Karpas-422 (cell line): ENCODE measurements at regions not wholly inside any gene's neighbourhood (a gene's known extent, or its start where the extent isn't known, plus 50 kb on each side); places are given as distances from the start of the nearest gene placed in this dataset.

Experiments used
- DNase-seq: peaks from one replicate; pipeline ENCODE4 v3.0.0-alpha.2; 2015
- H2AFZ ChIP-seq: fragments of 200-600 bp; sonication (generic); 2 replicates; pipeline ENCODE4 v1.6.1; 2014; ENCODE audit warnings: antibody characterized with exemption, low read length, mixed read lengths
- H3K27ac ChIP-seq: fragments of 200-600 bp; sonication (generic); 2 replicates; pipeline ENCODE4 v1.5.1; 2014; ENCODE audit warnings: mild to moderate bottlenecking, low read length, moderate library complexity
- H3K27me3 ChIP-seq: fragments of 200-600 bp; sonication (generic); 2 replicates; pipeline ENCODE4 v1.6.1; 2014; ENCODE audit warnings: low read length, mixed read lengths
- H3K36me3 ChIP-seq: fragments of 200-600 bp; sonication (generic); 2 replicates; pipeline ENCODE4 v1.6.1; 2014; ENCODE audit warnings: low read length, mixed read lengths; ENCODE audit not compliant: insufficient read depth
- H3K4me1 ChIP-seq: fragments of 200-600 bp; sonication (generic); 2 replicates; pipeline ENCODE4 v1.6.1; 2014; ENCODE audit warnings: mild to moderate bottlenecking, low read length, mixed read lengths
- H3K4me2 ChIP-seq: fragments of 200-600 bp; sonication (generic); 2 replicates; pipeline ENCODE4 v1.6.1; 2014; ENCODE audit warnings: low read length, low read depth, mild to moderate bottlenecking; ENCODE audit not compliant: poor library complexity, severe bottlenecking
- H3K4me3 ChIP-seq: fragments of 200-600 bp; sonication (generic); 2 replicates; pipeline ENCODE4 v1.5.1; 2014; ENCODE audit warnings: mild to moderate bottlenecking, antibody characterized with exemption, low read length, mixed read lengths
- H3K79me2 ChIP-seq: fragments of 200-600 bp; sonication (generic); 2 replicates; pipeline ENCODE4 v1.6.1; 2014; ENCODE audit warnings: mild to moderate bottlenecking, low read length, mixed read lengths
- H3K9ac ChIP-seq: fragments of 200-600 bp; sonication (generic); 2 replicates; pipeline ENCODE4 v1.6.0; 2014; ENCODE audit warnings: low read length
- H3K9me2 ChIP-seq: fragments of 200-600 bp; sonication (generic), shearing (Covaris generic); replicated peaks from 2 replicates; pipeline ENCODE4 v1.6.0; 2014; ENCODE audit warnings: mild to moderate bottlenecking, low read length, moderate library complexity; ENCODE audit not compliant: insufficient read depth
- H3K9me3 ChIP-seq: fragments of 300-700, 200-600 bp; sonication (generic); 2 replicates; pipeline ENCODE4 v1.6.1; 2014; ENCODE audit warnings: low read length, mixed read lengths
- H4K20me1 ChIP-seq: fragments of 200-600 bp; sonication (generic); 2 replicates; pipeline ENCODE4 v1.6.1; 2014; ENCODE audit warnings: mild to moderate bottlenecking, antibody characterized with exemption, low read length, low read depth; ENCODE audit not compliant: insufficient read depth

GRCh38 chr4:23978002-23978401 lies 88.2 kb upstream of the PPARGC1A start:
- no peak for DNase-seq
- H3K9me2 ChIP-seq = no peaks in the 10 kb centered on the region
- H3K9ac ChIP-seq = no peak overlapping the region
- H3K27ac ChIP-seq = no peak overlapping the region
- no peaks in the 10 kb centered on the region for H3K27me3 ChIP-seq
- H2AFZ ChIP-seq = no peak overlapping the region
- H3K79me2 ChIP-seq = no peaks in the 10 kb centered on the region
- H4K20me1 ChIP-seq = no peaks in the 10 kb centered on the region
- no peak overlapping the region for H3K4me2 ChIP-seq
- no peaks in the 10 kb centered on the region for H3K9me3 ChIP-seq
- no peaks in the 10 kb centered on the region for H3K4me1 ChIP-seq
- no peak overlapping the region for H3K4me3 ChIP-seq
- H3K36me3 ChIP-seq = no peaks in the 10 kb centered on the region

GRCh38 chr4:23976423-23976822 lies 86.6 kb upstream of the PPARGC1A start:
- H3K9me2 ChIP-seq = no peaks in the 10 kb centered on the region
- no peaks in the 10 kb centered on the region for H3K79me2 ChIP-seq
- H4K20me1 ChIP-seq = no peaks in the 10 kb centered on the region
- H2AFZ ChIP-seq = no peak overlapping the region
- H3K4me1 ChIP-seq = no peaks in the 10 kb centered on the region
- H3K9ac ChIP-seq = no peak overlapping the region
- no peaks in the 10 kb centered on the region for H3K9me3 ChIP-seq
- H3K27me3 ChIP-seq = no peaks in the 10 kb centered on the region
- no peak for DNase-seq
- H3K4me2 ChIP-seq = no peak overlapping the region
- H3K27ac ChIP-seq = no peak overlapping the region
- no peaks in the 10 kb centered on the region for H3K36me3 ChIP-seq
- H3K4me3 ChIP-seq = no peak overlapping the region

- Histone ChIP-seq H3K27me3 (no peaks in the 10 kb centered on the region), H3K79me2 (no peaks in the 10 kb centered on the region), H3K9me3 (no peaks in the 10 kb centered on the region), H2AFZ (no peak overlapping the region), H3K4me1 (no peaks in the 10 kb centered on the region), H3K4me2 (no peak overlapping the region), H3K9me2 (no peaks in the 10 kb centered on the region), H3K9ac (no peak overlapping the region), H3K27ac (no peak overlapping the region), H4K20me1 (no peaks in the 10 kb centered on the region), H3K4me3 (no peak overlapping the region), H3K36me3 (no peaks in the 10 kb centered on the region)
- no peak for DNase-seq
Observed at GRCh38 chr4:23973308-23973855, 83.5 kb upstream of the PPARGC1A start.

- no peak overlapping the region for H3K9ac ChIP-seq
- DNase-seq = no peak
- H3K9me2 ChIP-seq = no peaks in the 10 kb centered on the region
- no peak overlapping the region for H3K27ac ChIP-seq
- H2AFZ ChIP-seq = no peak overlapping the region
- H3K27me3 ChIP-seq = no peaks in the 10 kb centered on the region
- no peak overlapping the region for H3K4me3 ChIP-seq
- H3K9me3 ChIP-seq = no peaks in the 10 kb centered on the region
- H3K36me3 ChIP-seq = no peaks in the 10 kb centered on the region
- no peaks in the 10 kb centered on the region for H4K20me1 ChIP-seq
- H3K4me2 ChIP-seq = no peak overlapping the region
- H3K79me2 ChIP-seq = no peaks in the 10 kb centered on the region
- no peaks in the 10 kb centered on the region for H3K4me1 ChIP-seq
Observed at GRCh38 chr4:23972805-23973204, 83.0 kb upstream of the PPARGC1A start.

- no peak for DNase-seq
- Histone ChIP-seq H3K9me2 (no peaks in the 10 kb centered on the region), H3K79me2 (no peaks in the 10 kb centered on the region), H3K4me2 (no peak overlapping the region), H3K27ac (no peak overlapping the region), H3K9ac (no peak overlapping the region), H2AFZ (no peak overlapping the region), H3K4me3 (no peak overlapping the region), H3K36me3 (no peaks in the 10 kb centered on the region), H4K20me1 (no peaks in the 10 kb centered on the region), H3K27me3 (no peaks in the 10 kb centered on the region), H3K4me1 (no peaks in the 10 kb centered on the region), H3K9me3 (no peaks in the 10 kb centered on the region)
Observed at GRCh38 chr4:23972187-23972586, 82.3 kb upstream of the PPARGC1A start.

GRCh38 chr4:23970201-23970850 lies 80.5 kb upstream of the PPARGC1A start:
- Histone ChIP-seq H3K9me2 (no peaks in the 10 kb centered on the region), H3K36me3 (no peaks in the 10 kb centered on the region), H3K27ac (no peak overlapping the region), H2AFZ (no peak overlapping the region), H3K27me3 (no peaks in the 10 kb centered on the region), H3K79me2 (no peaks in the 10 kb centered on the region), H3K4me1 (no peaks in the 10 kb centered on the region), H4K20me1 (no peaks in the 10 kb centered on the region), H3K4me3 (no peak overlapping the region), H3K9ac (no peak overlapping the region), H3K4me2 (no peak overlapping the region), H3K9me3 (no peaks in the 10 kb centered on the region)
- DNase-seq = no peak

GRCh38 chr4:23969635-23970145 lies 79.8 kb upstream of the PPARGC1A start:
- H3K4me3 ChIP-seq = no peak overlapping the region
- H3K9me3 ChIP-seq = no peaks in the 10 kb centered on the region

GRCh38 chr4:23967281-23967680 lies 77.4 kb upstream of the PPARGC1A start:
- Histone ChIP-seq H3K4me1 (no peaks in the 10 kb centered on the region), H3K27ac (no peak overlapping the region), H3K9me2 (no peaks in the 10 kb centered on the region), H3K4me2 (no peak overlapping the region), H3K79me2 (no peaks in the 10 kb centered on the region), H3K9ac (no peak overlapping the region), H3K4me3 (no peak overlapping the region), H3K9me3 (no peaks in the 10 kb centered on the region), H3K27me3 (no peaks in the 10 kb centered on the region), H4K20me1 (no peaks in the 10 kb centered on the region), H2AFZ (no peak overlapping the region), H3K36me3 (no peaks in the 10 kb centered on the region)
- no peak for DNase-seq

More at GRCh38 chr4:23969635-23970145, 79.8 kb upstream of the PPARGC1A start:
- Histone ChIP-seq H3K36me3 (no peaks in the 10 kb centered on the region), H4K20me1 (no peaks in the 10 kb centered on the region), H3K27me3 (no peaks in the 10 kb centered on the region), H3K79me2 (no peaks in the 10 kb centered on the region), H3K27ac (no peak overlapping the region), H3K9me2 (no peaks in the 10 kb centered on the region), H3K4me2 (no peak overlapping the region), H3K9ac (no peak overlapping the region), H3K4me1 (no peaks in the 10 kb centered on the region), H2AFZ (no peak overlapping the region)
- no peak for DNase-seq
